ENCODE measurements at regions not wholly inside any gene's neighbourhood (a gene's known extent, or its start where the extent isn't known, plus 50 kb on each side); places are given as distances from the start of the nearest gene placed in this dataset.

- H4K20me1 ChIP-seq (replicated peaks; ENCODE audit: control insufficient read depth, extremely low read depth, insufficient read depth, low read length) = no peaks in the 10 kb centered on the region
- H3K27me3 ChIP-seq (ENCODE audit: control insufficient read depth in 2 of 2, insufficient read depth in 2 of 2, low read length in 2 of 2) = no peaks in the 10 kb centered on the region
- BruUV-seq (replicated peaks) = no TSS peak
- H3K27ac ChIP-seq (ENCODE audit: insufficient read depth, low read depth, low read length) = no peak overlapping the region
- POLR2A ChIA-PET = no interaction called here
- H3K79me2 ChIP-seq (ENCODE audit: control insufficient read depth, insufficient read depth, low read length) = no peaks in the 10 kb centered on the region
- H3K9me3 ChIP-seq (replicated peaks; ENCODE audit: control insufficient read depth, insufficient read depth, low read length) = no peaks in the 10 kb centered on the region
- no peak overlapping the region for H3K4me3 ChIP-seq (replicated peaks in 1 of 3; ENCODE audit: insufficient read depth in 1 of 3, low read depth in 1 of 3, low read length in 3 of 3)
- no peaks in the 10 kb centered on the region for H3K9me1 ChIP-seq (replicated peaks; ENCODE audit: control insufficient read depth, extremely low read depth, insufficient read depth, low read length)
- DNase-seq (ENCODE audit: low read depth, low spot score) (no peak), FAIRE-seq (no peak)
- dilution Hi-C loops (cut with MboI; ENCODE audit: extremely low pct_ligation_motif_present, low sequenced_read_pairs) (no loop called here), intact Hi-C loops (cut with micrococcal nuclease) (no loop called here)
- TF ChIP-seq GATA2 (IDR thresholded peaks at IDR 0.05; ENCODE audit: insufficient read depth, insufficient read length, low read depth, low read length) (no peak), FOS (IDR thresholded peaks at IDR 0.05; ENCODE audit: borderline replicate concordance, insufficient read depth, low read length) (no peak), EZH2 (IDR thresholded peaks at IDR 0.05; ENCODE audit: borderline replicate concordance, low read depth, low read length, severe bottlenecking) (no peak), POLR2AphosphoS5 (IDR thresholded peaks at IDR 0.05; ENCODE audit: insufficient read depth, low read depth, low read length) (no peak), JUN (IDR thresholded peaks at IDR 0.05; ENCODE audit: borderline replicate concordance, insufficient read depth, insufficient read length, low read depth) (no peak), POLR2A (IDR thresholded peaks at IDR 0.05; ENCODE audit: low read depth, low read length) (no peak), MYC (IDR thresholded peaks at IDR 0.05; ENCODE audit: low read depth, low read length) (no peak)
- TF ChIP-seq, protein P1, sequence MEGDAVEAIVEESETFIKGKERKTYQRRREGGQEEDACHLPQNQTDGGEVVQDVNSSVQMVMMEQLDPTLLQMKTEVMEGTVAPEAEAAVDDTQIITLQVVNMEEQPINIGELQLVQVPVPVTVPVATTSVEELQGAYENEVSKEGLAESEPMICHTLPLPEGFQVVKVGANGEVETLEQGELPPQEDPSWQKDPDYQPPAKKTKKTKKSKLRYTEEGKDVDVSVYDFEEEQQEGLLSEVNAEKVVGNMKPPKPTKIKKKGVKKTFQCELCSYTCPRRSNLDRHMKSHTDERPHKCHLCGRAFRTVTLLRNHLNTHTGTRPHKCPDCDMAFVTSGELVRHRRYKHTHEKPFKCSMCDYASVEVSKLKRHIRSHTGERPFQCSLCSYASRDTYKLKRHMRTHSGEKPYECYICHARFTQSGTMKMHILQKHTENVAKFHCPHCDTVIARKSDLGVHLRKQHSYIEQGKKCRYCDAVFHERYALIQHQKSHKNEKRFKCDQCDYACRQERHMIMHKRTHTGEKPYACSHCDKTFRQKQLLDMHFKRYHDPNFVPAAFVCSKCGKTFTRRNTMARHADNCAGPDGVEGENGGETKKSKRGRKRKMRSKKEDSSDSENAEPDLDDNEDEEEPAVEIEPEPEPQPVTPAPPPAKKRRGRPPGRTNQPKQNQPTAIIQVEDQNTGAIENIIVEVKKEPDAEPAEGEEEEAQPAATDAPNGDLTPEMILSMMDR (IDR thresholded peaks at IDR 0.05; ENCODE audit: extremely low read depth in 1 of 2, insufficient read depth in 1 of 2, low read depth in 1 of 2, low read length in 2 of 2) = no peak
- TF ChIP-seq, protein P2, sequence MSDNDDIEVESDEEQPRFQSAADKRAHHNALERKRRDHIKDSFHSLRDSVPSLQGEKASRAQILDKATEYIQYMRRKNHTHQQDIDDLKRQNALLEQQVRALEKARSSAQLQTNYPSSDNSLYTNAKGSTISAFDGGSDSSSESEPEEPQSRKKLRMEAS (IDR thresholded peaks at IDR 0.05; ENCODE audit: insufficient read depth, insufficient read length) = no peak
- H3K4me2 ChIP-seq (ENCODE audit: insufficient read depth, low read length) = no peak overlapping the region
- CTCF ChIA-PET = no interaction called here
- no peak overlapping the region for H3K9ac ChIP-seq (replicated peaks; ENCODE audit: extremely low read depth, insufficient read depth, low read length)
- no peaks in the 10 kb centered on the region for H3K4me1 ChIP-seq (ENCODE audit: control insufficient read depth, extremely low read depth, insufficient read depth, low read length)
- H3K36me3 ChIP-seq (ENCODE audit: control insufficient read depth in 2 of 2, extremely low read depth in 1 of 2, insufficient read depth in 2 of 2, low read length in 2 of 2) = no peaks in the 10 kb centered on the region
- no peak overlapping the region for H2AFZ ChIP-seq (ENCODE audit: low read depth, low read length)
These were observed 75.5 kb downstream of the HTR5A start for GRCh38 chr7:155145477-155146255.
